Astrocyte (in vitro differentiated cells and primary cell): ENCODE measurements at regions not wholly inside any gene's neighbourhood (a gene's known extent, or its start where the extent isn't known, plus 50 kb on each side); places are given as distances from the start of the nearest gene placed in this dataset.

Experiments used
- EZH2 ChIP-seq: IDR thresholded peaks from 2 replicates; pipeline ENCODE4 v1.6.1; 2012; ENCODE audit warnings: mild to moderate bottlenecking, low read length, inconsistent platforms; ENCODE audit not compliant: insufficient read depth
- TF ChIP-seq, protein P1 (sequence below): IDR thresholded peaks from 2 replicates; pipeline ENCODE4 v1.5.1; 2011; ENCODE audit warnings: low read depth, mild to moderate bottlenecking, inconsistent platforms, low read length, moderate library complexity; ENCODE audit not compliant: insufficient read depth

- TF ChIP-seq, protein P1, sequence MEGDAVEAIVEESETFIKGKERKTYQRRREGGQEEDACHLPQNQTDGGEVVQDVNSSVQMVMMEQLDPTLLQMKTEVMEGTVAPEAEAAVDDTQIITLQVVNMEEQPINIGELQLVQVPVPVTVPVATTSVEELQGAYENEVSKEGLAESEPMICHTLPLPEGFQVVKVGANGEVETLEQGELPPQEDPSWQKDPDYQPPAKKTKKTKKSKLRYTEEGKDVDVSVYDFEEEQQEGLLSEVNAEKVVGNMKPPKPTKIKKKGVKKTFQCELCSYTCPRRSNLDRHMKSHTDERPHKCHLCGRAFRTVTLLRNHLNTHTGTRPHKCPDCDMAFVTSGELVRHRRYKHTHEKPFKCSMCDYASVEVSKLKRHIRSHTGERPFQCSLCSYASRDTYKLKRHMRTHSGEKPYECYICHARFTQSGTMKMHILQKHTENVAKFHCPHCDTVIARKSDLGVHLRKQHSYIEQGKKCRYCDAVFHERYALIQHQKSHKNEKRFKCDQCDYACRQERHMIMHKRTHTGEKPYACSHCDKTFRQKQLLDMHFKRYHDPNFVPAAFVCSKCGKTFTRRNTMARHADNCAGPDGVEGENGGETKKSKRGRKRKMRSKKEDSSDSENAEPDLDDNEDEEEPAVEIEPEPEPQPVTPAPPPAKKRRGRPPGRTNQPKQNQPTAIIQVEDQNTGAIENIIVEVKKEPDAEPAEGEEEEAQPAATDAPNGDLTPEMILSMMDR, result no peak
- no peak for TF ChIP-seq EZH2
Observed at GRCh38 chr1:79693441-79694114, 687.0 kb upstream of the ADGRL4 start.
